HG03095 (cell line): ENCODE measurements at regions not wholly inside any gene's neighbourhood (a gene's known extent, or its start where the extent isn't known, plus 50 kb on each side); places are given as distances from the start of the nearest gene placed in this dataset.

Experiments
- ATAC-seq: cut with Tn5 transposase; IDR thresholded peaks from one replicate; pipeline ENCODE4 v1.9.1; 2021; ENCODE audit warnings: moderate library complexity; ENCODE audit not compliant: unreplicated experiment

DNA sequence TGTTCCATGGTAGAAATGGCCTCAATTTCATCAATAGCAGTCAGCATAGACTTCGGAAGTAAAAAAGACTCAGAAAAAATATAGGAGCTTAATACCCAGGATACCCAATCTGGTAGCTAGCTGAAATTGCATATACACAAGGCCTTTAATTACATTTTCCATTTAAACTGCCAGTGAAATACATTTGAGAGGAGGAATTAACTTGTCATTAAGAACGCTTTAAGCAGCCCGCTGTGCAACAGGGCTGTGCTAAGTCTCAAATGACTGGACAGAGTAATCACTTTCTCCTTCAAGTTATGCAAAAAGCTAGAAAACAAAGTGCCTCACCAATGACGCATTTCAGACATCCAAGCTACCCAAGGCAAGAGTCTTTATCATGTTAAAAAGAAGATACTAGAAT is 558.8 kb downstream of the MBD2 start:
- ATAC-seq, result no peak

DNA sequence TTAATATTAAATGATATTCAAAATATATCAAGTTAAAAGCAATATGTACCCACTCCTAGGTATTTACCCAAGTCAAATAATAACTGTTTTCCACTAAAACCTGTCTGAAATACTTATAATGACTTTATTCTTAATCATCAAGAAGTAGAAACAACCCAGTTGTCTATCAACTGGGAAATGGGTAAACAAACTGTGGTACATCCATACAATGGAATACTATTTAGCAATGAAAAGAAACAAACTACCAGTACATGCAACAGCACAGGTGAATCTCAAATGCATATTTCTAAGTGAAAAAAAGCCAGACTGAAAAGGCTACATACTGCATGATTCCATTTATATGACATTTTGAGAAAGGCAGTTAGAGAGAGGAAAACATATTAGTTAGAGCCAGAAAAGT is 559.9 kb downstream of the MBD2 start:
- no peak for ATAC-seq

DNA sequence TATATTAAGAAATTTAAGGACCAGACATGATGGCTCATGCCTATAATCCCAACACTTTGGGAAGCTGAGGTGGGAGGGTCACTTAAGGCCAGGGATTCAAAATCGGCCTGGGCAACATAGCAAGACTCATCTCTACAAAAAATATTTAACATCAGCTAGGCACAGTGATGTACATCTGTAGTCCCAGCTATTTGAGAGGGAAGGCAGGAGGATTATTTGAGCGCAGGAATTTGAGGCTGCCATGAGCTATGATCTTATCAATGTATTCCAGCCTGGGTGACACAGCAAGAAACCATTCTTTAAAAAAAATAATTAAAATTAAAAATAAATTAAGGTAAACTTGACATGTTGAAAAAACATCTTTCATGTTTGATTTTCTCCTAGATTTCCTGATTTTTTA is 564.2 kb downstream of the MBD2 start:
- no peak for ATAC-seq

DNA sequence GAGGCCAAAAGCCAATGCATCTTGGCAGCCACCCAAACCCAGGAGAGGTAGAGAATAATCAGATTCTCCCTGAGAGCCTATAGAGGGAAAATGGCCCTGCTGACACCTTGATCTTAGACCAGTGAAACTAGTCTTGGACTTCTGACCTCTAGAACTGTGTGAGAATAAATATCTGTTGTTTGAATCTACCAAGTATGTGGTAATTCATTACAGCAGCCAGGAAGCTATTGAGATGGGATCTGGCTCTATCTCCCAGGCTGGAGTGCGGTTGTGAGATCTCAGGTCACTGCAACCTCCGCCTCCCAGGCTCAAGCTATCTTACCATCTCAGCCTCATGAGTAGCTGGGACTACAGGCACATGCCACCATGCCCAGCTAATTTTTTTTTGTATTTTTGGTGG is 567.2 kb downstream of the MBD2 start:
- no peak for ATAC-seq

DNA sequence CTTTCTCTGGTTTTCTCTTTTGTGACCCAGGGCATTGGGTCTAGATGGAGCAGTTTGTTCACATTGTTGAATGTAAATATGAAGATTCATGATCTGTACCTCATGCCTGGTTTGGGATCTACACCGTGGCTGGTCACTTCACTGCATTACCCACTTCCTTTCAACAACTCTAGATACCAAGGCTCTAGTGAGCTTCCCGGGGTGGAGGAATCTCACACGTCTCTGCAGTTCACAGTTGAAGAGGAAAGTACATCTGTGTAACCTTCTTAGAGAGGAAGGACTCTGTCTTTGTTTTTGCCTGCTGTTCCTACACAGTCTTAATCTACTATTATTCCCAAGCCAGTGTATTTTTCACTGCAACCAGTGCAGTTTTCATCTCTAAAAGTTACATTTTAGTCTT is 574.8 kb downstream of the MBD2 start:
- ATAC-seq, result no peak

DNA sequence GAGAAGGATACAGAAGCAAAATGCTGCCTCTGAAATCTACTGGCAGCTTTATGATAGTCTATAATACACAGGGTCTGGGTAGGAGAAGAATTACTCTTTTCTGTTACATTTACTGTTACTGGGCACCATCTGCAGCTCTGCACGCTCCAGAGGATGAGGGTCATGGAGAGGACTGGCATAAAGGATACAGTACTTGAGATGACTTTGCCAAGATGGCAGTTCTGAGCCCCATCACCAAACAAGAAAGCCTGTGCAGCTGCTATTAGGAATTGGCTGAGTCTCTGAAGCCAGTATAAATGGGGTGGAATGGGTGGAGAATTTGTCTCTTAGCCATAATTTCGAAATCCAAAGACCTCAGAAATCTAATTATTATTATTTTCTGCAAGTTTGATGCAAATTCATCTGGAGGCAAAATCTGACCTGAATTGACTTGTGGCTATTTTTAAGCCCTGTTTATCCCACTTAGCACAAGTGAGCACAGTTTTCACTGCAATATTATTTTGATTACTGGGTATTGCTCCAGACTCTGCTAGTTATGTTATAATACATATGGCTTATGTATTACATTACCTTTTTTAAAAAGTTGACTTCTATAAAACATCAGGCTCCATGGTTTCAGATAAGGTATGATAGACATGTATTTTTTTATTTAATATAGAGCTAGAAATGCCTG is 579.5 kb downstream of the MBD2 start:
- no peak for ATAC-seq

DNA sequence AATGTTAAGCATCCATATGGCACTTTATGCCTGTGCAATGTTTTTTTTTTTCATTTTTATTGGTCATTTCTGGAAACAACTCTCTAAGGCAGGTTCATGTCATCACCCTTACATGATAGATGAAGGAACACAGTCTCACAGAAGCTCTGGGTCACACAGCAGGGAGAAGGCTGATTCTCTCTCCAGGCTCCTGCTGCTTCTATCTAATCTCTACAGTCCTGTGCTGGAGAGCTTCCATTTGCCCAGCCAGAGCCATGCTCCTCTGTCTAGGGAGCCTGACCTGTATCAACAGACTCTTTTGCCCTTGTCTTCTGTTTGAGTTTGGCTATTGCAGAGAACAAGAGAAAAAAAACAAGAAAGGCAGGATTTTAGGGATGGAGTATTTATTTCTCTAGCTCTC is 584.8 kb downstream of the MBD2 start:
- ATAC-seq, result no peak

DNA sequence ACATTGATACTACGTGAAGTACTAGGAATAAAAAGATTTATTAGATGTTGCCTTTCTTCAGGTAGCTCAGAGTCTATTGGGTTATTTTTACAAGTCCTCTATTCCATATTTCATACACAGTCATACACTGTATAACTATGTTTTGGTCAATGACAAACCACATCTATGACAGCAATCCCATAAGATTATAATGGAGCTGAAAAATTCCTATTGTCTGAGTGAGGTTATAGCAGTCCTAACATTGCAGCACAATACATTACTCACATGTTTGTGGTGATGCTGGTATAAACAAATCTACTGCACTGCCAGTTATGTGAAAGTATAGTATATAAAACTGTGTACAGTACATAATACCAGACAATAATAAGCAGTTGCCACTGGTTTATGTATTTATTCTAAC is 595.1 kb downstream of the MBD2 start:
- ATAC-seq, result no peak

DNA sequence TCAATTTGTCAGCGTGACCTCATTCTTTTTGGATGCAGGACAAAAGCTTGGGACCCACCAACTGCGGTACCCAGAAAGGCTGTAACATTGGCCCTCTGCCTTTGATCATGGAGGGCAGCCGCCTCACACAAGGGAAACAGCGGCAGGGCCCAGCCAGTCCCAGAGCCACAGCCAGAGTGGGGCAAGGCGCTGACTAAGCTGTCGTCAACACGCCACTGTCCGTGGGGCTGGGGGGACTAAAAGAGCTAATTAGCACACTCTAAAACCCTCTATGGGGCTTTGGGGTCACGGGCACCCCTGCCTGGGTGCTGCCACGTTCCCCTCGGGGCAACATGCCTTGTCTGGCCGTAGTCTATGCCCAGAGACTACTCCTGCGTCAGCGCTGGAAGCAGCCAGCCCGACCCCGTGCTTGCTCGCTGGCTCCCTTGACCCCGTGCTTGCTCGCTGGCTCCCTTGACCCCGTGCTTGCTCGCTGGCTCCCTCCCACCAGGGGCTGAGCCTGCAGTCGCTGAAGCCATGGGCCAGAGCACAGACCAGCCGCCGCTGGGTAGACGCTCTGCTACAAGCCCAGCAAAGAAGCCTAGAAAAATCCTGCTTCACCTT is 598.4 kb downstream of the MBD2 start:
- ATAC-seq, result no peak

DNA sequence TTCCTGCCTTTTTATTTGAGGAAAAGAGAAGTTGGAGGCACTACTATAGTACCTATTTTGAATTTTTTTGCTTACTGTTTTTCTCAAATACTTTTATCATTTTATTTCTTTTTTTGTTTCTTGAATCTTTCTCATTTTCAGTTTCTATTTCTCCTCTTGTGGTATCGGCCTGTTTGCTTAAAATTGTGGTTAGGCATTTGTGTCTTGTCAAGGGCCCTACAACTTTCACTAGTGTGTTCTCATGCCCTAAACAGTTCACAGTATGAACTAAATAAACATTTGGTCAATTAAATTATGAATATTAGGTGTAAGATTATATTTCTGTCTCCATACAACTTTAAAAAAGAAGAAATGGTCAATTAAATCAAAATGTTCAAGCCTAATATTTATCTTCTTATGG is 613.5 kb downstream of the MBD2 start:
- no peak for ATAC-seq

DNA sequence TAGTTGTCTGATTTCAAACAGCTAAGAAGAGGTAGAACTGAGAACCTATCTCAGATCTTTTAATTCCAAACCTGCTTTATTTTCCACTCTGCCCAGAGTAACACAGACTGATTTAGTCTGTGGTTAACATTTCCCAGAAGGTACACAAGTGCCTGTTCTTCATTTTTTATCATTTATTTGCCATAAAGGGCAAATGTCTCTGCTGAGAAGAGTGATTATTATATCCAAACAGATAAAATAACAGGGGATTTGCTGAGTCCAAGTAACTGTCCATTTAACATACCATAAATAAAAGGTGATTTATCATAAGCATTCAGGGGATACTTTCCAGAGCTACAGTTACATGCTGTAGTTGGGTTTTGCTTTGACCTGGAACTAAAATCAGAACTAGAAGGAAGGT is 617.7 kb downstream of the MBD2 start:
- ATAC-seq, result no peak

DNA sequence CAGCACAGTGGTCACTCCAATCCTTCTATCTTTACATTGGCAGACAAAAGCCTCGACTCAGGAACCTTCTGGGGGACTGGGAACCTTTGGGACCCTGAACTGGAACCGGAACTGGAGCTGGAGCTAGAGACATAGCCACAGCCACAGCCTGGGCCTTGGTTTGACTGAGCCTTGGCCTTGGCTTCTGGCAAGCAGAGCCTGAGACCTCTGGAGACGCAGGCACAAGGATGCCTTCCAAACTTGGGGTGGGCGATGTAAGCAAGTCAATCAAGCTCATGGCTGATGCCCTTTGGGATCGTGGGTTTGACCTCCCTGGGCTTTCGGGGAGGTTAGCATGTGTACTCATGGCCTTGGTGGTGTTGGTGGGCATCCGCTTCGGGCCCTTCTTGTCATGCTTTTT is 619.3 kb downstream of the MBD2 start:
- no peak for ATAC-seq

DNA sequence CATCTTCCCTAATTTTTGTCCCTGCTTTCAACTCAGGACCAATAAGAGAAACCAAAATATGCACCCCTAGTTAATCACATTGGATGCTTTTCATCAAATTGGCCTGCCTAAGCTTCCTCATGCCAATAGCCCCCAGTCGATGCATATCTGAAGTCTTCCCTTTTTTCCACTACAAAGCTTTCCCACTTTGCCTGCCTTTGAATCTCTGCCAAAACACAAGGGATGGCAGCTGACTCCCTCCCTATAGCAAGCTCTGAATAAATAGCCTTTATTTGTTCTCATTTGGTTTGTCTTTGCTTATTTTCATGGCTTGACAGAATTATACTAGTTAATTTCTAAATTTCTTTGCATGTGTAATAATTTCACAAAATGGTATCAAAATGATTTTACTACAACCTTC is 621.2 kb downstream of the MBD2 start:
- no peak for ATAC-seq

DNA sequence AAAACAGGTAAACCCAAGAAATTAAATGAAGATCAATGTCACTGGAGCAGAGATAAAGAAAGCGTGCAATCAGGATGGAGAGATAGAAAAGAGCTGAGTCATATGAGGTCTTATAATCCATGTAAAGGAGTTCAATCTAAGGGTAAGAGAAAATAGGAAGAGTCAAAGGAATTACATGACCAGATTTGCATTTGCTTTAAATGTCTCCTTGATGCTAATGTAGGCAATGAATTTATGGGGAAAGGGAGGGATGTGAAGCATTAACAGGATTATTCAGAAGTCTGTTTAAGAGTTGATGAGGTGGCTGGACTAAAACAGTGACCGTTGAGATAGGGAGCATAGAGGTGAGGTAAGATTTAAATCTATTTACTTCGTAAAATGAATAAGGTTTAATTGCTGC is 623.1 kb downstream of the MBD2 start:
- no peak for ATAC-seq

DNA sequence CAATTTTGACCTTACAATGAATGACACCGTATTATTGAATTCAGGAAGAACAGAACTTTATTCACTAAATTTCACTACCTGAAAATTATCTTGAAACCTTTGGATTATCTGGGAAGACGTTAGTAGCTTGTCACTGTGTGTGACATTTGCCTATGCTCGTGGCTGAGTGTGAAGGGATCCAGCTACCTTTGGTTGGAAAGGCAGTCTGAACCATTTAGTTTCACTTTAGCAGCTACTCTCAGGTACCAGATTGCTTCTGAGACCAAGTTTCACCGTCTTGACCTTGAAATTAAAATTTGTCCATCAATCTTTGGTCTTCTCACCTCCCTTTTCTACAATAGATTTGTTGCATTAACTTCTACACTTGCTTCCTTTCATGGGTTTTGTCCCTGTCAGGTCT is 637.5 kb downstream of the MBD2 start:
- no peak for ATAC-seq
